SK-N-DZ (cell line): ENCODE measurements at regions not wholly inside any gene's neighbourhood (a gene's known extent, or its start where the extent isn't known, plus 50 kb on each side); places are given as distances from the start of the nearest gene placed in this dataset.
"Not testable (repeated sequence)": the region's sequence is repeated elsewhere in the genome, so short reads cannot be mapped to it uniquely, and the experiment has no call there.

Experiments
- DNase-seq: peaks from one replicate; pipeline ENCODE4 v3.0.0-alpha.2; 2015; ENCODE audit warnings: low spot score

GRCh38 chr14:86911486-86911885 is 1081.5 kb downstream of the GALC start:
- DNase-seq, result no peak

GRCh38 chr14:86905386-86905926 is 1087.5 kb downstream of the GALC start:
- not testable (repeated sequence) for DNase-seq

- no peak for DNase-seq
Measured at GRCh38 chr14:86902176-86902950, 1090.6 kb downstream of the GALC start.

- no peak for DNase-seq
Measured at GRCh38 chr14:86897704-86898513, 1095.1 kb downstream of the GALC start.

GRCh38 chr14:86897224-86897623 is 1095.8 kb downstream of the GALC start:
- DNase-seq, result no peak

- DNase-seq, result no peak
Measured at GRCh38 chr14:86896701-86897100, 1096.3 kb downstream of the GALC start.

GRCh38 chr14:86892152-86892956 is 1100.6 kb downstream of the GALC start:
- no peak for DNase-seq

- DNase-seq, result no peak
Measured at GRCh38 chr14:86885280-86885679, 1107.7 kb downstream of the GALC start.

GRCh38 chr14:86884498-86884897 is 1108.5 kb downstream of the GALC start:
- DNase-seq, result no peak

- no peak for DNase-seq
Measured at GRCh38 chr14:86882818-86883217, 1110.2 kb downstream of the GALC start.

- DNase-seq, result no peak
Measured at GRCh38 chr14:86865934-86866333, 1127.0 kb downstream of the GALC start.

GRCh38 chr14:86858591-86858990 is 1134.4 kb downstream of the GALC start:
- DNase-seq, result no peak

GRCh38 chr14:86858031-86858430 is 1135.0 kb downstream of the GALC start:
- DNase-seq, result no peak

- no peak for DNase-seq
Measured at GRCh38 chr14:86852530-86852929, 1140.5 kb downstream of the GALC start.

- DNase-seq, result no peak
Measured at GRCh38 chr14:86847140-86847539, 1145.8 kb downstream of the GALC start.

- DNase-seq, result no peak
Measured at GRCh38 chr14:86838363-86838762, 1154.6 kb downstream of the GALC start.

GRCh38 chr14:86826661-86827060 is 1166.3 kb downstream of the GALC start:
- DNase-seq, result no peak

GRCh38 chr14:86824167-86824566 is 1168.8 kb downstream of the GALC start:
- DNase-seq, result no peak

- DNase-seq, result no peak
Measured at GRCh38 chr14:86823581-86823980, 1169.4 kb downstream of the GALC start.

GRCh38 chr14:86815341-86815740 is 1177.6 kb downstream of the GALC start:
- DNase-seq, result no peak

GRCh38 chr14:86802726-86803125 is 1190.3 kb downstream of the GALC start:
- no peak for DNase-seq

- no peak for DNase-seq
Measured at GRCh38 chr14:86799244-86799647, 1193.7 kb downstream of the GALC start.
